Erythroblast (primary cell): ENCODE measurements at regions not wholly inside any gene's neighbourhood (a gene's known extent, or its start where the extent isn't known, plus 50 kb on each side); places are given as distances from the start of the nearest gene placed in this dataset.

Source experiments
- DNase-seq, 2 experiments: peaks; one replicate each; lab custom pipeline; 2025; lab: John Stamatoyannopoulos, UW
- GATA1 ChIP-seq: IDR thresholded peaks from 2 replicates; pipeline ENCODE4 v1.6.1; 2011; ENCODE audit warnings: low read depth, mild to moderate bottlenecking, control low read depth, low read length, moderate library complexity
- POLR2A ChIP-seq: IDR thresholded peaks from 2 replicates; pipeline ENCODE4 v1.6.1; 2011; ENCODE audit warnings: mild to moderate bottlenecking, low read length

DNA sequence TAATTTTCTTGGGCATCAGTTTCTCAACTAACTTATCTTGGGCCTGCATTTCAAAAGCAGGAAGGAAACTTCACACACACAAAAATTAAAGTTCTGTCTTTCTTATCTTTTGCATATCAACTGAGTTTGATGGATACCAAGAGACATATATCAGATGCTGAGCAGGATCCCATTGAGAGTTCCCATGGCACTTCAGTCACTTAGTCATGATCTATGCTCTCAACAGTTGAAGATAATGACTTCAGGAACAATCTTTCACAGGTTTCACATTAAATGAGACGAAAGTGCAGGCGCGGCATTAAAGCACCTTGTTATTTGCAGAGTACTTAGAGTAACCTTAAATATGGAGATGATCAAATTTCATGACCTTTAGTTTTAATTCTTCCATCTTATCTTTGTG is 2139.8 kb upstream of the CELF4 start:
- DNase-seq: no peak
- no peak for TF ChIP-seq POLR2A
- no peak for TF ChIP-seq GATA1

DNA sequence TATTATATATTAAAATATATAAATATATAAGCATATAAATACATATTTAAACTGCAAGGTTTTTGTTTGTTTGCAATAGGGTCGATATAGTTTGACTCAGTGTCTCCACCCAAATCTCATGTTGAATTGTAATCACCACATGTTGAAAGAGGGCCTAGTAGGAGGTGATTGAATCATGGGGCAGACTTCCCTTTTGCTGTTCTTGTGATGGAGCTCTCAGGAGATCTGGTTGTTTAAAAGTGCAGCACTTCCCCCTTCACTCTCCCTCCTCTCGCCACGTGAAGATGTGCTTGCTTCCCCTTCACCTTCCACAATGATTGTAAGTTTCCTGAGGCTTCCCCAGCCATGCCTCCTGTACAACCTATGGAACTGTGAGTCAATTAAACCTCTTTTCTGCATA is 2137.3 kb upstream of the CELF4 start:
- no peak for DNase-seq
- no peak for TF ChIP-seq GATA1
- no peak for TF ChIP-seq POLR2A

GRCh38 chr18:39701839-39702238 is 2136.2 kb upstream of the CELF4 start:
- DNase-seq: no peak
- TF ChIP-seq GATA1: no peak
- no peak for TF ChIP-seq POLR2A

GRCh38 chr18:39701055-39701783 is 2135.6 kb upstream of the CELF4 start:
- TF ChIP-seq GATA1: no peak
- TF ChIP-seq POLR2A: no peak

GRCh38 chr18:39699340-39699964 is 2133.9 kb upstream of the CELF4 start:
- TF ChIP-seq POLR2A (no peak), GATA1 (no peak)
- no peak for DNase-seq

More at GRCh38 chr18:39701055-39701783, 2135.6 kb upstream of the CELF4 start:
- no peak for DNase-seq

- DNase-seq: no peak
- TF ChIP-seq GATA1 (no peak), POLR2A (no peak)
Observed at GRCh38 chr18:39698436-39698835, 2132.8 kb upstream of the CELF4 start.

- TF ChIP-seq POLR2A (no peak), GATA1 (no peak)
- DNase-seq: no peak
Observed at GRCh38 chr18:39693359-39693758, 2127.8 kb upstream of the CELF4 start.

DNA sequence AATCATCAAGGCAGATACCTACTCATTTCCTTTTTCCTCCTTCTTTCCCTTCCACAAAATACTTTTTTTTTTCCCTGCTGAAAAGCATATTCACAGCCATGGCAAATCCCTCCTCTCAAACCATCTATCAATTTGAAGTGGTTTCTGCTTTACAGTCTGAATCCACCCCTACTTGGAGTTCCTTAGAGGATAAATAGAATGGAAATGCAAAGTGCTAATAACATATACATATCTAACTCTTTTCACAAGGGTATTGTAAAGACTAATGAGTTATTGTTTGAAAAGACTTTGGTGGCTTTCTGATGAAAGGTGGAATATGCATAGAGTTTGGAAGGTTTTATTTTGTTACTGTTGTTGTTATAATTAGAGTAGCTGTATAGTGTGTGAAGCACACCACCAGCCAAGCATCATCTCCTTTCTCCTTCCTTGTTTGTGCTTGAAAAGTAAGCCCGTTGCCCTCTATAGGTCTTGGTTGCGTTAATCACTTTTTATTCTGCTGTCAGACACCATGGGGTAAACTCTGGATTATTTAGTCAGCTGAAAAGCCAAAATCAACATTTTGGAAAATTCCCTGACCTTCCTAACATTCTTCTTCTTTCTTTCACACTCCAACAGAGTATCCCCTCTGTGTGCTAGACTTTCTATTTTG is 2126.9 kb upstream of the CELF4 start:
- TF ChIP-seq POLR2A: no peak
- TF ChIP-seq GATA1: no peak
- DNase-seq: no peak

DNA sequence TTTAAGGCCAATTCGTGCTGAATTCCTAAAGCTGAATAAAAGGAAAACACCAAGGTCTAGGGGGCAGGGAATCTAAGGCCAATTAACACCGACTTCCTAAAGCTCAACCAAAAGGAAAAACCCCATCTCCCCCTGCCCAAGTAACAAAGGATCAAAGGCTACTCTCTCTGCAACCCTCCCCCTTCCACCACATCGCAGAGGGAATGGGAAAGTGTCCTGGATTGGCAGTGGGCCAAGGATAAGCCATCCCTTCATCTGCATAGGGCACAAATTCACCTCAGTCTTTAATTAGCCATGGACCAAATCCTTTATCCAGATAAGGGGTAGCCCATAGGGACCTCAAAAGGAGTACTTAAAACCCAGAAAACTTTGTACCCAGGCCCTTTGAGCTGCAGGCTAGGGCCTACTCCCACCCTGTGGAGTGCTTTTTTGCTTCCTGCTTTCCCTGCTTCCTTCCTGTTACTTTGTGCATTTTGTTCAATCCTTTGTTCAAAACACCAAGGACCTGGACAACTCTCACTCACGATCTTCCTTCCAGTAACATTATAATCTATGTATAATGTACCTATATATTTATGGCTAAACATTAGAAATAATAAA is 2119.8 kb upstream of the CELF4 start:
- no peak for DNase-seq
- no peak for TF ChIP-seq POLR2A
- TF ChIP-seq GATA1: no peak

DNA sequence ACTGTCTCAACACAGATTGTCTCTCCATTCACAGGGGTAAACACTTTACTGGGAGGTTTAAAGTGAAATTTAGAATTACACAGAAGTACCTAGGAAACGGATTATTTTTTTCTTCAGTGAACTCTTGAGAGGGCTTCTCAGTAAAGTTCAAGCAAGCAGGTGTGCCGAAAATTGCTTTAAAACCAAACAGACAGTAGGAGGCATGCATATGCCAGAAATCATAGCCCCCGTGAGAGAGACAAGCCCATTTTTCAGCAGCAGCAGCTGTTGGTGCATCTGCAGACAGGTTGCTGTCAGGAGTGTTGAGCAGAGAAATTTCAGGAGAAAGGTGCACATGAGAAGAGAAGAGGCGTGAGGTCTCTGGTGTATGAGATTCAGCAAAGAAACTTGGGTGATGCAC is 2115.5 kb upstream of the CELF4 start:
- no peak for DNase-seq

GRCh38 chr18:39675906-39676305 is 2110.3 kb upstream of the CELF4 start:
- TF ChIP-seq POLR2A (no peak), GATA1 (no peak)
- DNase-seq: no peak

More for the DNA sequence above, 2115.5 kb upstream of the CELF4 start:
- TF ChIP-seq POLR2A (no peak), GATA1 (no peak)

GRCh38 chr18:39675368-39675767 is 2109.8 kb upstream of the CELF4 start:
- no peak for TF ChIP-seq POLR2A
- no peak for TF ChIP-seq GATA1
- DNase-seq: no peak

GRCh38 chr18:39672171-39672570 is 2106.6 kb upstream of the CELF4 start:
- TF ChIP-seq GATA1 (no peak), POLR2A (no peak)
- no peak for DNase-seq

DNA sequence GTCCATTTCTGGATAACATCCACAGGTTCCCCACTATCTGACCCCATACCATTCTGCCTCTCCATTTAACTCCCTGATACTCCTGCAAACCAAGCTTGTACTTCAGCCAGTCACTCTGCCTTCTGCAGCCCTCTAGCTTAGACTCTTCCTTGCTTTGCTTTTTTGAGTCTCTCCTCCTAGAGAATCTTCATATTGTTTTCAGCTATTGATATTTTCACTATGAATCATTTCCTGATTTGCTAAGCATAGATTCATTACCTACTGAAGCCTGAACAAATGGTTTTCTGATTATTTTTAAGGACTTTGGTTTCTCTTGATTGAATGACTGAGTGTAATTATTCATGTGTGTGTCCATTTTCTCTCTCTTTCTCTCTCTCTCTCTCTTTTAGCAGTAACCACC is 2102.3 kb upstream of the CELF4 start:
- TF ChIP-seq POLR2A (no peak), GATA1 (no peak)
- no peak for DNase-seq
